IPS-20b (cell line): ENCODE measurements at regions not wholly inside any gene's neighbourhood (a gene's known extent, or its start where the extent isn't known, plus 50 kb on each side); places are given as distances from the start of the nearest gene placed in this dataset.

Experiments
- H3K27ac ChIP-seq: one replicate; pipeline ENCODE4 v1.5.1; 2013; ENCODE audit warnings: low read length
- H3K27me3 ChIP-seq: 2 replicates; pipeline ENCODE4 v1.6.1; 2013; ENCODE audit warnings: mild to moderate bottlenecking, low read length, inconsistent platforms; ENCODE audit not compliant: insufficient read depth
- H3K36me3 ChIP-seq: 2 replicates; pipeline ENCODE4 v1.6.1; 2013; ENCODE audit warnings: low read depth, mild to moderate bottlenecking, inconsistent platforms, low read length, moderate library complexity; ENCODE audit not compliant: insufficient read depth
- H3K4me1 ChIP-seq: 2 replicates; pipeline ENCODE4 v1.6.1; 2013; ENCODE audit warnings: mild to moderate bottlenecking, control low read depth, inconsistent platforms, low read length, moderate library complexity; ENCODE audit not compliant: insufficient read depth
- H3K4me3 ChIP-seq: 2 replicates; pipeline ENCODE4 v1.5.1; 2013; ENCODE audit warnings: mild to moderate bottlenecking, low read length, inconsistent platforms
- H3K9ac ChIP-seq: 2 replicates; pipeline ENCODE4 v1.6.1; 2013; ENCODE audit warnings: low read depth, mild to moderate bottlenecking, inconsistent platforms, low read length, moderate library complexity
- H3K9me3 ChIP-seq: 2 replicates; pipeline ENCODE4 v1.6.1; 2013; ENCODE audit warnings: mild to moderate bottlenecking, low read depth, low read length, inconsistent platforms; ENCODE audit not compliant: insufficient read depth

DNA sequence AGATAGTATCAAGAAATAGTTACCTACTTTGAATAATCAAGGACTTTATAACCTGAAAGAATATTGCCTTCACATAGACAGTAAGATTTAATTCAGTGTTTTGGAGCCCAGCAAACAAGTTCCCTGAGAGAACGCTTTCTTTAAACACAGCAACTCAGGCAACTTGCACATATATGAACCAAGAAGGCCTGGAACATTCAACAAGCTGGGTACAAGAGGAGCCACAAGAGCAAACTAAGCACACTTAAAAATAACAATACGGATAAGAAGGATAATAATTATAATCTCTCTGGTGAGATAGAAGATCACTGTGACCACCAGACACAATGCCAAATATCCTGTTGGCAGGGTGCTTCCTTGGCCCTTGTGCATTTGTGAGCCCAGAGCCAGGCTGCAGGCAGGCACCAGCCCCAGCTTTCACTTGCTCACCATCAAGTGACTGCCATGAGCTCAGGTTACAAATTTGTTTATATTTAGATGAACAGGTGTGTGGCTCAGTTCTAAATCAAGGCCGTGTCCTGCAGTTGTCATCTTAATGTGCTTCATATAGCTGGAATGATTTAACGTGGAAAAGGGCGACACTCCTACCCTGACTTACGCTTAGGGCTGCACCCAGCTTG, 446.6 kb downstream of the IRS1 start:
- Histone ChIP-seq H3K9ac (no peak overlapping the region), H3K4me1 (no peaks in the 10 kb centered on the region), H3K4me3 (no peak overlapping the region), H3K9me3 (no peaks in the 10 kb centered on the region), H3K27ac (no peak overlapping the region), H3K36me3 (no peaks in the 10 kb centered on the region), H3K27me3 (no peaks in the 10 kb centered on the region)

- H3K27ac ChIP-seq: no peak overlapping the region
- no peaks in the 10 kb centered on the region for H3K27me3 ChIP-seq
- H3K9me3 ChIP-seq: no peaks in the 10 kb centered on the region
- no peak overlapping the region for H3K4me3 ChIP-seq
- H3K9ac ChIP-seq: no peak overlapping the region
- H3K36me3 ChIP-seq: no peaks in the 10 kb centered on the region
- H3K4me1 ChIP-seq: no peaks in the 10 kb centered on the region
Observed at GRCh38 chr2:226351711-226352110, 447.9 kb downstream of the IRS1 start.

- Histone ChIP-seq H3K27ac (no peak overlapping the region), H3K4me3 (no peak overlapping the region), H3K9ac (no peak overlapping the region), H3K36me3 (no peaks in the 10 kb centered on the region), H3K27me3 (no peaks in the 10 kb centered on the region), H3K9me3 (no peaks in the 10 kb centered on the region), H3K4me1 (no peaks in the 10 kb centered on the region)
Observed at GRCh38 chr2:226339616-226340015, 460.0 kb downstream of the IRS1 start.

DNA sequence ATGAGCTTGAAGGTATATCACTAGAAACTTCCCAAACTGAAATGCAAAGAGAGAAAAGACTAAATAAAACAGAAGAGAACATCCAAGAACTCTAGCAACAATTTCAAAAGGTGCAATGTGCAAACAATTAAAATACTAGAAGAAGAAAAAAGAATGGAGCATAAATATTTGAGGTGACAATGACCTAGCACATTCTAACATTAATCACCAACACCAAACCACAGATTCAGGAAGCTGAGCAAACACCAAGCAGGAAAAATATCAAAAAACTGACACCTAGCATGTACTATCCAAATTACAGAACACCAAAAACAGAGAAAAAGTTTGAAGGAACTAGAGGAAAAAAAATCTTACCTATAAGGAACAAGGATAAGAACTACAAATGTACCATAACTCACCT, 460.8 kb downstream of the IRS1 start:
- H3K27ac ChIP-seq: no peak overlapping the region
- H3K36me3 ChIP-seq: no peaks in the 10 kb centered on the region
- no peaks in the 10 kb centered on the region for H3K27me3 ChIP-seq
- no peaks in the 10 kb centered on the region for H3K9me3 ChIP-seq
- H3K4me3 ChIP-seq: no peak overlapping the region
- H3K9ac ChIP-seq: no peak overlapping the region
- no peaks in the 10 kb centered on the region for H3K4me1 ChIP-seq

- H3K9ac ChIP-seq: no peak overlapping the region
- no peaks in the 10 kb centered on the region for H3K9me3 ChIP-seq
- H3K27me3 ChIP-seq: no peaks in the 10 kb centered on the region
- no peaks in the 10 kb centered on the region for H3K4me1 ChIP-seq
- H3K4me3 ChIP-seq: no peak overlapping the region
- no peak overlapping the region for H3K27ac ChIP-seq
- no peaks in the 10 kb centered on the region for H3K36me3 ChIP-seq
Observed at GRCh38 chr2:226337941-226338600, 461.5 kb downstream of the IRS1 start.

DNA sequence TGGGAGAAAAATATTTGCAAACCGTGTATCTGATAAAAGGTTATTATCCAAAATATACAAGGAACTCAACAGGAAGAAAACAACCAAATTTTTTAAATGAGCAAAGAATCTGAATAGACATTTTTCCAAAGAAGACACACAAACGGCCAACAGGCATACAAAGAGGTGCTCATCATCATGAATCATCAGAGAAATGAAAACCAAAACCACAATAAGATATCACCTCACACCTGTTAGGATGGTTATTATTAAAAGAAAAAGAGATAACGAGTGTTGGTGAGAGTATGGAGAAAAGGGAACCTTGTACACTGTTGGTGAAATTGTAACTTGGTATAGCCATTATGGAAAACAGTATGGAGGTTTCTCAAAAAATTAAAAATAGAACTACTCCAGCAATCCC, 463.3 kb downstream of the IRS1 start:
- H3K9ac ChIP-seq: no peak overlapping the region
- no peaks in the 10 kb centered on the region for H3K4me1 ChIP-seq
- H3K4me3 ChIP-seq: no peak overlapping the region
- H3K36me3 ChIP-seq: no peaks in the 10 kb centered on the region
- no peaks in the 10 kb centered on the region for H3K27me3 ChIP-seq
- H3K27ac ChIP-seq: no peak overlapping the region
- no peaks in the 10 kb centered on the region for H3K9me3 ChIP-seq

DNA sequence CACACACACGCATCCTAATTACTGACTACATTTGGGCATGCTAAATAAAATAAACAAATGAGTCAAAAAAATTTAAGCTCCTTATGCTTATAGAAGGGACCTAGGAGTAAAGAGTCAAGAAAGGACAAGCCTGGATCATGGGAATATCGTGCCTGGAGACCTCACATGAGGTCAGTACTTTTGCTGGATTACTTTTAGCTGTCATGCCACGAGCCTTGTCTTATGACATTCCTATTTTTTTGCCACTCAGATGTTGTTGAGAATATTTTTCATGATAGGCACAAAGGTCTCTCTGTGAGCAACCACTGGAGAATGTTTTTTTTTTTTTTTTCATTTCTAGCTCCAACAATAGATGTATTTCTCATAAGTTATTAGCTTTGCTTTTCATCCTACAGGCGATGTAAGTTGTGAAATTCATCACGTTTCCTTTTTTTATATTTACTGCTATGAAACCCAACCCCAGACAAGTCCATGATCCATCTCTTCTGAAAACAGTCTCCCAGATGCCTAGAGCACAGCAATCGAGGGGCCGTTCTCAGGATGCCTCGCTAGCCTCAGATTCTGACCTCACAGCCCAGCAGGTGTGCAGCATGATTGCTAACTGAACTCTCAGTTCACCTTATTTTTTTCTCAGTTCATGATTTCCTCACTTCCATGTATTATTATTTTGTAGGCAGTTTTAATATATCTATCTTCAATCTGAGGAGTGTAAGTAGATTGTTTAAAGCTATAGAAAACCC, 464.5 kb downstream of the IRS1 start:
- Histone ChIP-seq H3K9ac (no peak overlapping the region), H3K9me3 (no peaks in the 10 kb centered on the region), H3K4me3 (no peak overlapping the region), H3K27me3 (no peaks in the 10 kb centered on the region), H3K27ac (no peak overlapping the region), H3K4me1 (no peaks in the 10 kb centered on the region), H3K36me3 (no peaks in the 10 kb centered on the region)

DNA sequence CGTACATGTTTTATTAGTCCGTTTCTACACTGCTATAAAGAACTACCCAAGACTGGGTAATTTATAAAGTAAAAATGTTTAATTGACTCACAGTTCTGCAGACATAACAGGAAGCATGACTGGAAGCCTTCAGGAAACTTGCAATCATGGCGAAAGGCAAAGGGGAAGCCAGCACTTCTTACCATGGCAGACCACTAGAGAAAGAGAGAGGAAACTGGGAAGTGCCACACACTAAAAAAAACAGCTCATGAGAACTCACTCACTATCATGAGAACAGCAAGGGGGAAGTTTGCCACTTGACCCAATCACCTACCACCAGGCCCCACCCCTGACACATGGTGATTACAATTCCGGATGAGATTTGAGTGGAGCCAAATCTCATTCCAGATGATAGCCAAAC, 466.2 kb downstream of the IRS1 start:
- H3K4me3 ChIP-seq: no peak overlapping the region
- H3K27ac ChIP-seq: no peak overlapping the region
- H3K4me1 ChIP-seq: no peaks in the 10 kb centered on the region
- H3K27me3 ChIP-seq: no peaks in the 10 kb centered on the region
- H3K36me3 ChIP-seq: no peaks in the 10 kb centered on the region
- no peaks in the 10 kb centered on the region for H3K9me3 ChIP-seq
- no peak overlapping the region for H3K9ac ChIP-seq

DNA sequence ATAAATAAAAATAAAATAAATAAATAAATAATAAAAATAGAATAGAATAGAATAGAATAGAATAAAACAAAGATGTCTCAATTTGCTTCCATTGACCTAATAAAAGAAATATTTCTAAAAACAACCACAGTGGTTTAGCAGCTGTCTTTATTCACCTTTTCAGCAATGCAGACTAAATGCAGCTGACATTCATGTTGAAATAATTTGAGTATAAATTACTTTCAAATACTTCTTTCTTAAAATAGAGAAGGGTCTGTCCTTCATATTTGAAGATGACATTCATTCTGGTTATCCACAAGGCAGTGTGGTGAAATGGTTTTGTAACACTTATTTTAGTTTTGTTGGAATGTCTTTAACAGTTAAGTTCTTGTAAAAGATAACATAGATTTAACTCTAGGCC, 469.4 kb downstream of the IRS1 start:
- no peak overlapping the region for H3K27ac ChIP-seq
- H3K36me3 ChIP-seq: no peaks in the 10 kb centered on the region
- H3K9me3 ChIP-seq: no peaks in the 10 kb centered on the region
- no peaks in the 10 kb centered on the region for H3K4me1 ChIP-seq
- no peak overlapping the region for H3K9ac ChIP-seq
- no peak overlapping the region for H3K4me3 ChIP-seq
- no peaks in the 10 kb centered on the region for H3K27me3 ChIP-seq

- Histone ChIP-seq H3K27ac (no peak overlapping the region), H3K9ac (no peak overlapping the region), H3K9me3 (no peaks in the 10 kb centered on the region), H3K4me1 (no peaks in the 10 kb centered on the region), H3K27me3 (no peaks in the 10 kb centered on the region), H3K4me3 (no peak overlapping the region), H3K36me3 (no peaks in the 10 kb centered on the region)
Observed at GRCh38 chr2:226329180-226329579, 470.4 kb downstream of the IRS1 start.

GRCh38 chr2:226327830-226328229, 471.8 kb downstream of the IRS1 start:
- Histone ChIP-seq H3K27me3 (no peaks in the 10 kb centered on the region), H3K9me3 (no peaks in the 10 kb centered on the region), H3K9ac (no peak overlapping the region), H3K4me3 (no peak overlapping the region), H3K27ac (no peak overlapping the region), H3K36me3 (no peaks in the 10 kb centered on the region), H3K4me1 (no peaks in the 10 kb centered on the region)

DNA sequence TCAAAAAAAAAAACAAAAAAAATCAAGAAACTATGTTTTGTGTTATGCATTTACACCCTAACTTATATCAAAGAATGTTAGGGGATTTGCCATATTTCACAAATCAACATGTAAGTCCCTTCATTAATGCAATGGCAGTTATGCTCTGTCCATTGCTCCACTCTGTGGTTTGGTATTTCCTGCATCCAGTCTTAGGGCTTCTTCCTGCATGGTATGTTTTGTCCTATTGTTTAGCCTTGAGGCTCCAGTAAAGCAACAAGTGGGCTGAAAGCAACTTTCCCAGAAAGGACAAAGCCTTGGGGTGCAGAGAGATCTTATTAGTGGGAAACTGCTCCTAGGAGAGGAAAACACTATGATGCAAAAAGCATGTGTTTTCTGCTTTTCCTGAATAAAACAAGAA, 474.1 kb downstream of the IRS1 start:
- Histone ChIP-seq H3K4me3 (no peak overlapping the region), H3K9me3 (no peaks in the 10 kb centered on the region), H3K36me3 (no peaks in the 10 kb centered on the region), H3K9ac (no peak overlapping the region), H3K27me3 (no peaks in the 10 kb centered on the region), H3K4me1 (no peaks in the 10 kb centered on the region), H3K27ac (no peak overlapping the region)
